BJ (cell line): ENCODE measurements at regions not wholly inside any gene's neighbourhood (a gene's known extent, or its start where the extent isn't known, plus 50 kb on each side); places are given as distances from the start of the nearest gene placed in this dataset.
"Not testable (repeated sequence)": the region's sequence is repeated elsewhere in the genome, so short reads cannot be mapped to it uniquely, and the experiment has no call there.

Experiments used
- CTCF ChIA-PET: fragments of 350-600 bp; formaldehyde crosslinking; extraction: SDS; loops from one replicate; lab custom pipeline; 2021; ENCODE audit warnings: antibody characterized with exemption, inconsistent platforms; lab: Yijun Ruan, JAX
- POLR2A ChIA-PET: fragments of 300-600 bp; sonication (Branson Sonifier 250); formaldehyde crosslinking; extraction: SDS; loops from one replicate; lab custom pipeline; 2021; ENCODE audit warnings: antibody characterized with exemption; lab: Charles Lee
- DNase-seq: peaks from one replicate; pipeline ENCODE4 v3.0.0-alpha.2; 2011; ENCODE audit warnings: low read depth
- H3K27me3 ChIP-seq: 2 replicates; pipeline ENCODE4 v1.6.0; 2011; ENCODE audit warnings: low read length; ENCODE audit not compliant: control insufficient read depth, insufficient read depth
- H3K36me3 ChIP-seq: 2 replicates; pipeline ENCODE4 v1.5.1; 2011; ENCODE audit warnings: low read length; ENCODE audit not compliant: control insufficient read depth, insufficient read depth
- H3K4me3 ChIP-seq: 2 replicates; pipeline ENCODE4 v1.5.1; 2011; ENCODE audit warnings: low read depth, mild to moderate bottlenecking, control low read depth, low read length
- TF ChIP-seq, protein P1 (sequence below): IDR thresholded peaks from 2 replicates; pipeline ENCODE4 v1.5.1; 2011; ENCODE audit warnings: low read depth, mild to moderate bottlenecking, control low read depth, inconsistent platforms, low read length, moderate library complexity; ENCODE audit not compliant: insufficient read depth

DNA sequence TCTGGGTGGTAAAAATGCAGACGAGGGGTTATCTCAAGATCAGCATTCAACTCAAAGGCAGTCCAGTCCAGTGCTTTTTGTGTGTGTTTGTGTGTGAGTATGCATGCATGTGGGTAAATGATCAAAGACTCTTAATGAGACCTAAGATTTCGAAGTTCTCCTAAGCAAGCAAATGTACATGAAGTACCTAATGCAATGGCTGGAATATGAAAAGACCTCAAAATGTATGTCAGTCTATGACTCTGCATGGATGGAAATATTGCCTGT lies 151.0 kb upstream of the L3MBTL4 start:
- DNase-seq: no peak
- CTCF ChIA-PET: no interaction called here
- no peaks in the 10 kb centered on the region for H3K27me3 ChIP-seq
- POLR2A ChIA-PET: no interaction called here
- TF ChIP-seq, protein P1, sequence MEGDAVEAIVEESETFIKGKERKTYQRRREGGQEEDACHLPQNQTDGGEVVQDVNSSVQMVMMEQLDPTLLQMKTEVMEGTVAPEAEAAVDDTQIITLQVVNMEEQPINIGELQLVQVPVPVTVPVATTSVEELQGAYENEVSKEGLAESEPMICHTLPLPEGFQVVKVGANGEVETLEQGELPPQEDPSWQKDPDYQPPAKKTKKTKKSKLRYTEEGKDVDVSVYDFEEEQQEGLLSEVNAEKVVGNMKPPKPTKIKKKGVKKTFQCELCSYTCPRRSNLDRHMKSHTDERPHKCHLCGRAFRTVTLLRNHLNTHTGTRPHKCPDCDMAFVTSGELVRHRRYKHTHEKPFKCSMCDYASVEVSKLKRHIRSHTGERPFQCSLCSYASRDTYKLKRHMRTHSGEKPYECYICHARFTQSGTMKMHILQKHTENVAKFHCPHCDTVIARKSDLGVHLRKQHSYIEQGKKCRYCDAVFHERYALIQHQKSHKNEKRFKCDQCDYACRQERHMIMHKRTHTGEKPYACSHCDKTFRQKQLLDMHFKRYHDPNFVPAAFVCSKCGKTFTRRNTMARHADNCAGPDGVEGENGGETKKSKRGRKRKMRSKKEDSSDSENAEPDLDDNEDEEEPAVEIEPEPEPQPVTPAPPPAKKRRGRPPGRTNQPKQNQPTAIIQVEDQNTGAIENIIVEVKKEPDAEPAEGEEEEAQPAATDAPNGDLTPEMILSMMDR: no peak
- H3K36me3 ChIP-seq: no peaks in the 10 kb centered on the region
- no peak overlapping the region for H3K4me3 ChIP-seq

DNA sequence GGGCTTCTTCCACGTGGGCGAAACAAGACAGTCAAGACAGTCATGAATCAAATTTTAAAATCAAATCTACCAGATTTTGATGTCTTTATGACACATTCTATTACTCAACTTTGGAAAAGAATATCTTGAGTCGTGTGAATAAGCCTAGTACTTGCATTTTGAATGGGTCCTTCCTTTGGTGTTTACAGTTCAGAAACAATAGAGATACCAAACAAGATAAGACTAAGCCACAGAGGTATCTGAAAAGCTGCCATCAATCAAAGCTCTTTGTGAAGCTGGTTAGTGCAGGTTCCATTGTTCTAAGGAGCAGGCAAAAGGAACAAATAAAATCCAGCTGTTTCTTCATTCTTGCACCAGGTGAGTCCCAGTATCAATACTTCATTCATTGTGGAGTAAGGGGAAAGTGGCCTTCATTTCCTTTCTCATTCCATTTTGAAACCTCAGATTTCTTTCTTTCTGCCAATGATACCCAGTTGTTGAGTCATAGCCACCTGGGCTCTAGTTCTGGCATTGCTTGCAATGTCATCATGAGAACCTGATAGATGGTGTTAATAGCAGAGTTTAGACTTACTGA lies 151.7 kb upstream of the L3MBTL4 start:
- ChIA-PET POLR2A (no interaction called here), CTCF (no interaction called here)
- TF ChIP-seq, protein P1: no peak
- Histone ChIP-seq H3K36me3 (no peaks in the 10 kb centered on the region), H3K27me3 (no peaks in the 10 kb centered on the region), H3K4me3 (no peak overlapping the region)
- DNase-seq: no peak

DNA sequence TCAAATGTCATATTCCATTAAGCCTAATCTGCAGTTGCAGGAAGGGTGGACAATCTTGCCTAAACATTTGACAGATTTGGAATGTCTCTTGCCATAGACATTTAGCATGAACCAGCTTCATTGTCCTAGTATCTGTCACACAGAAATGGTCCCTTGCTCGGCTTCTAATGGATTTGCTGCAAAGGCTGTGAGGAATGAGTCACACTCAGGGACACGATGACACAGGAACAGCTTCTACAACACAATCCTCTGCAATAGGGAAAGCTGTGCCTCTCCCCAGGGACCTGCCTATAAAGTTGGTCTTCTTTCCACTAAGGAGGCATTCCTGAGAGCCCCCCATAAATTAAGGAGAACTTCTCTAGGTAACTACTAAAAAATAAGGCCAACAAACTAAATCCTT lies 155.1 kb upstream of the L3MBTL4 start:
- DNase-seq: no peak
- no peaks in the 10 kb centered on the region for H3K27me3 ChIP-seq
- no peak overlapping the region for H3K4me3 ChIP-seq
- no peaks in the 10 kb centered on the region for H3K36me3 ChIP-seq
- ChIA-PET POLR2A (no interaction called here), CTCF (no interaction called here)
- TF ChIP-seq, protein P1: no peak

DNA sequence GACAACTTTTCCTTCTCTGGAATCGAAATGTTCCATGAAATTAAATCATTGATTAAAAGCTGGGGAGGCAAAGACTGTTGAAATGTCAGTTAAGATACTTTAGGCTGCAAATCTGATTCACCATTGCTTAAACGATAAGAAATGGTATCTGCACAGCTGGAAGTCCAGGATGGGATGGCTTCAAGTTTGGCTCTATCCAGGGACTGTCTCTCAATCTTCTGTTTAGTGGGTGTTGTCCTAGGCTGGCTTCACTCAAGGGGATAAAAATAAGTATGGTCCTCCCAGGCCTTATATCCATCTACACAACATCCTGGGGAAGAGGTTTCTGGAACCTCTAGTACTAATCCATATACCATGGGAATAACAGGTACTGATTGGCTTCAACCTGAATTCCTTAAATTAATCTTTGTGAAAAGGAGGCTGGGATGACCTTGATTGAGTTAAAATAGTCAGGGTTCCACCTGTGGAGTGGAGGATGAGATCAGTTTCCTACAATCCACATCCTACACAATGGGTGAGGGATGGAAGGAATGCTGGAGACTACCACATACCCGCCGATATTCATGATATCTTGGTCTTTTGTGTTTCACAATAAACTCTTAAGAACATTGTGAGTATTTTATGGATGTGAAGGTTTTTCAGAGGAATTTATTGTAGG lies 156.0 kb upstream of the L3MBTL4 start:
- Histone ChIP-seq H3K4me3 (no peak overlapping the region), H3K27me3 (no peaks in the 10 kb centered on the region), H3K36me3 (no peaks in the 10 kb centered on the region)
- TF ChIP-seq, protein P1: no peak
- DNase-seq: no peak
- ChIA-PET POLR2A (no interaction called here), CTCF (interaction anchor here (0.6 kb wide), 2 partner anchors 36 to 80 kb away, joined by 3 to 4 read pairs; no protein-coding TSS in a partner anchor)

DNA sequence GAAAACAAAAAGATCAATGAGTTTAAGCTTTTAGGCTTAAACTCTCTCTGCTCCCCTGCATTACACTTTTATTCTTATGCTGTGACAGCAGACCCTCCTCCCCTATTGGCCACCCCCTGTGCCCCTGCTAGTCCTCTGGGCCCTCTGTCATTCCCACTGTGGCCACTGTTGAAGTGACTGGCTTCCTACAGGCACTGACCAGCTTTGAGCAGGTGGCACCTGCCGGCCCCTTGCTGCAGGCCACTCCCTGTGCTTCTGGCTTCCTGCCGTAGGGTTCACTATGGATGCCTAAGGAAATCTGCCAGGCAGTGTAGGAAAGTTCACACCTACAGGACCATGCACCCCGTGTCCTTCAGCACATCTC lies 156.5 kb upstream of the L3MBTL4 start:
- Histone ChIP-seq H3K36me3 (no peaks in the 10 kb centered on the region), H3K4me3 (no peak overlapping the region), H3K27me3 (no peaks in the 10 kb centered on the region)
- POLR2A ChIA-PET: no interaction called here
- CTCF ChIA-PET: no interaction called here
- TF ChIP-seq, protein P1: no peak
- no peak for DNase-seq

DNA sequence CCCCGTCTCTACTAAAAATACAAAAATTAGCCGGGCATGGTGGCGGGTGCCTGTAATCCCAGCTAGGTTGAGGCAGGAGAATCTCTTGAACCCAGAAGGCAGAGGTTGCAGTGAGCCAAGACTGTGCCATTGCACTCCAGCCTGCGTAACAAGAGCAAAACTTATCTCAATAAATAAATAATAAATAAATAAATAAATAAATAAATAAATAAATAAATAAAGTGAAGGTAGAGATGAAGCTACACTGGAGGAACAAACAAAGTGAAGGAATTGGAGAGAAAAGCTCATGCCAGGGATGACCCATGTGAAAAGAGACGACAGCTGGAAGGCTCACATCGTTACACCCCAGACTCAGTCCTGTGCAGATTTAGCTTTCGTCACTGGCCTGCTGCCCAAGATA lies 157.3 kb upstream of the ARHGAP28 start:
- DNase-seq, H3K4me3 ChIP-seq, H3K36me3 ChIP-seq, CTCF ChIA-PET, POLR2A ChIA-PET, H3K27me3 ChIP-seq: not testable (repeated sequence)
